IPS-NIHi7 (cell line): ENCODE measurements at regions not wholly inside any gene's neighbourhood (a gene's known extent, or its start where the extent isn't known, plus 50 kb on each side); places are given as distances from the start of the nearest gene placed in this dataset.

Experiments used
- DNase-seq: peaks from one replicate; pipeline ENCODE4 v3.0.0; 2012; ENCODE audit warnings: mixed read lengths; ENCODE audit errors: extremely low spot score

- no peak for DNase-seq
Observed at GRCh38 chr9:82616545-82616944, 446.4 kb downstream of the RASEF start.

- DNase-seq = no peak
Observed at GRCh38 chr9:82621447-82621846, 441.5 kb downstream of the RASEF start.

- DNase-seq = no peak
Observed at GRCh38 chr9:82637368-82637767, 425.6 kb downstream of the RASEF start.

- DNase-seq = no peak
Observed at GRCh38 chr9:82645600-82645999, 417.3 kb downstream of the RASEF start.

GRCh38 chr9:82650368-82650767 is 412.6 kb downstream of the RASEF start:
- no peak for DNase-seq

GRCh38 chr9:82651474-82651873 is 411.5 kb downstream of the RASEF start:
- no peak for DNase-seq

- DNase-seq = no peak
Observed at GRCh38 chr9:82665324-82665723, 397.6 kb downstream of the RASEF start.

GRCh38 chr9:82668689-82669199 is 394.2 kb downstream of the RASEF start:
- no peak for DNase-seq

- DNase-seq = no peak
Observed at GRCh38 chr9:82670000-82670399, 392.9 kb downstream of the RASEF start.

- no peak for DNase-seq
Observed at GRCh38 chr9:82670726-82671125, 392.2 kb downstream of the RASEF start.

- DNase-seq = no peak
Observed at GRCh38 chr9:82673201-82673600, 389.7 kb downstream of the RASEF start.

GRCh38 chr9:82673919-82674318 is 389.0 kb downstream of the RASEF start:
- DNase-seq = no peak

GRCh38 chr9:82675102-82675501 is 387.8 kb downstream of the RASEF start:
- no peak for DNase-seq

GRCh38 chr9:82675605-82676004 is 387.3 kb downstream of the RASEF start:
- no peak for DNase-seq

- DNase-seq = no peak
Observed at GRCh38 chr9:82677086-82677485, 385.9 kb downstream of the RASEF start.

- DNase-seq = no peak
Observed at GRCh38 chr9:82679472-82679871, 383.5 kb downstream of the RASEF start.

- DNase-seq = no peak
Observed at GRCh38 chr9:82680179-82680935, 382.6 kb downstream of the RASEF start.

GRCh38 chr9:82681809-82682208 is 381.1 kb downstream of the RASEF start:
- no peak for DNase-seq

GRCh38 chr9:82682431-82682830 is 380.5 kb downstream of the RASEF start:
- DNase-seq = no peak

- DNase-seq = no peak
Observed at GRCh38 chr9:82695704-82696103, 367.2 kb downstream of the RASEF start.

- peak; percentile 15 for DNase-seq
Observed at GRCh38 chr9:82706786-82707185, 356.2 kb downstream of the RASEF start.

- DNase-seq = no peak
Observed at GRCh38 chr9:82716821-82717220, 346.1 kb downstream of the RASEF start.

GRCh38 chr9:82720515-82720914 is 342.4 kb downstream of the RASEF start:
- DNase-seq = no peak

GRCh38 chr9:82721593-82721992 is 341.3 kb downstream of the RASEF start:
- DNase-seq = no peak
